ENCODE measurements at regions not wholly inside any gene's neighbourhood (a gene's known extent, or its start where the extent isn't known, plus 50 kb on each side); places are given as distances from the start of the nearest gene placed in this dataset.
"Not testable (repeated sequence)": the region's sequence is repeated elsewhere in the genome, so short reads cannot be mapped to it uniquely, and the experiment has no call there.

DNA sequence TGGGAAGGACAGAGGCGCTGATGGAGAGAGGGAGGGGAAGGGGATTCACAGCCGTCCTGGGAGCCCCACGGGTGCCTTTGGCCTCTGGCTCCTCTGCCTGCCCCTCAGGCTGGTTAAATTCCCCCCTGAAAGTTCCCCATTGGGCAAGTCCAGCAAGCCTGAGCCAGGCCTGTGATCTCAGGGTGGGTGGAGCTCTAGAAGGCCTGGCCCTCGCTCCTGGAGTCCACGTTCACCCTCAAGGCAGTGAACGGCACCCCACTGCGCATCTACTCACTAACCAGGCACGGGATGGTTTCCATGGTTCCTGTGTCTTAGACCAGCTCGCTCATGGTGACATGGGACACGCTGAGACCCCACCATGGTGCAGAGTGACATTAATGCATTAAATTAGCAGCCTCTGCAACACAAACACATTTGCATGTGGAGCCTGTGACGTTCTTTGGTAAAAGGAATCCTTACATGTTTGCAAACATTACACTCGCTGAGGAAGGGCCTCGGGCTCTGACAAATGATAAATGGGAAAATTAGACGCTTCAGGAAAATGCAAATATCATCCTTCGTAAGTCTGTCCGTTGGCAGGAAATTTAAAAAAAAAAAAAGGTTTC is 452.7 kb downstream of the PREX1 start:
- no peak for DNase-seq

- not testable (repeated sequence) for DNase-seq
Observed at GRCh38 chr20:48374031-48374907, 453.5 kb downstream of the PREX1 start.

DNA sequence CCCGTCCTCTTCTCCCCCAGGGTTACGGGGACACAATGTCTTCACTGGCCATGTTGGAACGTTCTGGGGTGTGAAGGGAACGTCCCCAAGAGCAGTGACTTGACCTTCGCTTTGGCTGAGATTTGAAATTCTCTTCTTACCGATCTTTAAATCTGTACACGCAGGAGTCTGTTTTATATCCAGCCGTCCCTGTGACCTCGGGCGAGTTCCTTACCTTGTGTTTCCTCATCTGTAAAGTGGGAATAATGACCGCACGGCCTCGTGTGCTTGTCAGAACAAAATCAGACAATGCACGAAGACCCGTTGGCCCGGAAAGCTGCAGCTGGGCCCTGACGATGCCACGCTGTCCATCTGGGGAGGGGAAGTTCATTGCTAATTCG is 454.3 kb downstream of the PREX1 start:
- no peak for DNase-seq

DNA sequence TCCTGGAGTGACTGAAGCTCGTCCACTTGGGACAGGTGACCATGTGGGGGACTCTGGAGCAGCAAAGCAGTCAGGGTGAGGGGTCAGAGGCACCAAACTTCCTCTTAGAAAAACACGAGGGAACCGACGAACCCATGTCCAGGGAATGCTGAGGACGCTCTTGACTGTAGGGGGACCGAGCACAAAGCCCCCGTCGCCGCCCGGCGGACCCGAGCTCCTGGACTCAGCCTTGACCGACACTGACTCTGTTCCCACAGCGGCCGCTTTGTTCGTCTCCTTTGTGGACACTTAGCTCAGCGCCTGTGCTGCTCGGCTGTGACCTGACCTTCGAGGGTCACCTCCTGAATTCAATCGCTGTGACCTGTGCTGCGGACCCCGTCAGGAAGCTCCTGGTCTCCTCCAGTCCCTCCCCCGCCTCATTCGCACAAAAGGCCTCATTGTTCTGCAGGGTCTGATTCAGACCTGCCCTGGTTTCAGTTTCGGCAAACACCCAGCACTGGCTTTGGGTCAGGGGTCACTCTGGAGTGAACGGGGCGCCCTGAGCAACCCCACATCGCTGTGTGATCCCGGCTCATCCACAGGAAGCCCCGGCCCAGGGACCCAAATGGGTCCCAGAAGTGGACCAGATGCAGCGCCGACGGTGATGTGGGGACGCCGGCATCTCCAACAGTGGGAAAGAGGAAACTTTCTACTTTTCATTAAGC is 454.8 kb downstream of the PREX1 start:
- DNase-seq, result not testable (repeated sequence)

- no peak for DNase-seq
Observed at GRCh38 chr20:48371211-48371610, 456.6 kb downstream of the PREX1 start.

- not testable (repeated sequence) for DNase-seq
Observed at GRCh38 chr20:48368580-48369021, 459.2 kb downstream of the PREX1 start.

GRCh38 chr20:48367541-48368358 is 460.0 kb downstream of the PREX1 start:
- not testable (repeated sequence) for DNase-seq

- DNase-seq, result no peak
Observed at GRCh38 chr20:48366230-48366629, 461.6 kb downstream of the PREX1 start.

DNA sequence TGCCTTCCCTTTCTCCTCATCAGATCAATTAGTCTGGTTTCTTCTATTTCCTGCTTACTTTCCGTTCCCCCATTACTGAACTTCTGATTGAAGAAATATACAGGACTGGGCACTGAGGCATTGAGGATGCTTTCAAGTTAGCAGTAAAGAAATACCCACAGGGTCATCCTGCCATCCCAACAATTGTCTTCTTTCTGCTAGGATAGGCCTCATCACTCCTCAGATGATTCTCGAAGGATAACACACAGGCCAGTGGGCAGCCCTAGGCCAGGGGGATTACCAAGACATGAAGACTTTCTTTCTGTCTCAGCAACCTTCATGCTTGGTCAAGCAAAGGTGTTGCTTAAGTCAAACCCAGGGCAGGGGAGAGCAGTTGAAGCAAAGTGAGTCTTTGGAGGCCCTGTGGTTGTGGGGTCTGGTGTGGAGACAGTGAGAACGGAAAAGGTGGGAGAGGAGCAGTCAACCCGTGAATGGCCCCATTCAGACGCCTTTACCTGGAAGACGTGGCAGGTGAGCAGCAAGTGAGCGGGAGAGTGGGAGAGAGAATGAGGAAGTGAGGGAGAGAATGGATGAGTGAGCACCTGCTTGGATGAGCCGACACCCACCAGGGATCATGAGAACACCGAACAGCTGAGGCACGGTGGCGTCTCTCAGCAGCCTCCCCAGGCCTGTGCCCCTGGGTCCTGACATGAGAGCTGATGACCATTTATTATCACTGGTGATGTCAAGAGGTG is 462.9 kb downstream of the PREX1 start:
- no peak for DNase-seq

DNA sequence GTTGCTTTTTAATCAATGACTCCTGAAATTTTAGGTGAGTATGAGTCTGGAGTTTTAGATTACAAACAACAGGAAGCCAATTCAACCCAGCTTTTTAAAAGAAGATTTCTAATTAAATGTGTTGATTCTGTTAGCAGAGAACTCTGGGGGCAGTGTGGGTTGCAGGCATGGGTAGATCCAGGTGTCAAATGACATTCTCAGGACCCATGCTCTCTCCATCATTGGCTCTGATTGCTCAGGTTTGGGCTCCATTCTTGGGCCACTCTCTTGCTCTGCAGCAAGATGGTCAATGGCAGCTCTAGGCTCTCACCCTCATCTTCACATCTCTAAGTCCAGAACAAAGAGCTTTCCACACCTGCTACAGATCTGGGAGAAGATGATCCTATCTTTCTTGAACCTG is 463.7 kb downstream of the PREX1 start:
- DNase-seq, result no peak

DNA sequence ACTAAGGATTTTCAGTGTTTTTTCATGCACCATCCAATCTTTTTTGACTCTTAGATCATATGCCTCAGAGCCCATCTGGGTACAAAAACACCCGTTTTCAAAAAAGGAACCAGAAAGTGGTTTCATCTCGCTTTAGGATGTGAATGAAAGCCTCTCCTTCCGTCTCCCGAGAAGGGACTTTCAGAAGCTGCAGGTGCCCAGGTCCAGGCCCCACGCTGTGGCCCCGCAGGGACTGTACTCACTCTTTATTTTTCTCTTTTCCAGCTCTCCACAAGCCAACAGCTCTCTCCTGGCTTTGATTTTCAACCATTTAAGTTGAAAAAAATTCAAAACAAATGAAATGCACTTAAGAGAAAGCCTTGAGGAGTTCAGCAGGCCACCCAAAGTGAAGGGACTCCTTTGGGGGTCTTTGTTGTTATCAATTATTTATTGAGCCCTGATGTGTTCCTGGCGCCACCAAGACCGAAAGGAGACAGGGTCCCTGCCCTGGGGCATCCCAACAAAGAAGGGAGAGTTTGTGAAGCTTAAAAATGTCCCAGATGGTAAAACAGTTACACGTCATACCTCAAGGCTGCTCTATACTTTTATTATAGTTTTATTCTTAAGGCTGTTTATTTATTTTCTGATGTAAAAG is 467.3 kb downstream of the PREX1 start:
- no peak for DNase-seq

DNA sequence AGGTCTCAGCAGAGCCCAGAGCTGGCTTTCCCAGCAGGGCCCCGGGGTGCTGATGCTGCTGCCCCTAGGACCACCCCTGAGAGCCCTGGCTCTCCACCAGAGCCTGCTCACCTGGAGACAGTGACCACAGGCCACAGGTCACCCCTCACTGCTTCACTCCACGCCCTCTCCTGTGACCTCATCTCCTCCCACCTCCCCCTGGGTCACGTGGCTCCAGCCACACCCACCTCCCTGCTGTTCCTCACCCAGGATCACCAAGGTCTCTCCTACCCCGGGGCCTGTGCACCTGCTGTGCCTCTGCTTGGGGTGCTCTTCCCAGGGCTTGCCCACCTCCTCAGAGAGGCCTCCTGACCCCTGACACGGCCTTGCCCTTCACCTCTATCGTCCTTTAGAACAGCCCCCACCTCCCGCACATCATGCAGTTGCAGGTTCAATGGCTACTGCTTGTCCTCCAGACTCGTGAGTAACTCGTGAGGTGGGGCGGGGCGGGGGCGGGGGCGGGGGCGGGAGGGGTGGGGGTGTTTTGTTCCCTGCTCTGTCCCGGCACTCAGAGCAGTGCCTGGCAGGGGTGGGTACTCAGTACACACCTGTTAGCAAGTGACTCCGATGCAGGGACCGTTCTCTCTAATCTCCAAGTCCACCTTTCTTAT is 468.0 kb downstream of the PREX1 start:
- no peak for DNase-seq

GRCh38 chr20:48359055-48359390 is 468.8 kb downstream of the PREX1 start:
- DNase-seq, result not testable (repeated sequence)

- no peak for DNase-seq
Observed at GRCh38 chr20:48358176-48359054, 469.4 kb downstream of the PREX1 start.

DNA sequence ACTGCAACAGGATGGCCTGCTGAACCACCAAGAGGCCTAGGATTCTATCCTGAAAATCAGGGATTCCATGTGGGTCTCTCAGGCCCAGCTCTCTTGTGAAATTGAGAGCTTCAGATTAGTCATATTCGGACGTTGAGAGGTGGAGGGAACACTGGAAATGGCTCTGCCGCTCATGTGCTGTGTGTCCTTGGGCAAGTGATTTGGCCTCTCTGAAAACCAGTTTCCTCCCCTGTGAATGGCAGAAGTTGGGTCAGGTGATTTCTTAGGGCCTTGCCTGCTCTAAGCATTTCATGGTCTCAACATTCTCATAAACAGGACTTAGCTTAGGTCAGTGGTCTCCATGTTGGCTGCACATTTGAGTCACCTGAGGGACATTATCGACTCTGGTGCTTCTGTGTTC is 470.1 kb downstream of the PREX1 start:
- no peak for DNase-seq

- DNase-seq, result no peak
Observed at GRCh38 chr20:48354903-48355302, 472.9 kb downstream of the PREX1 start.

GRCh38 chr20:48354320-48354876 is 473.4 kb downstream of the PREX1 start:
- DNase-seq, result no peak

DNA sequence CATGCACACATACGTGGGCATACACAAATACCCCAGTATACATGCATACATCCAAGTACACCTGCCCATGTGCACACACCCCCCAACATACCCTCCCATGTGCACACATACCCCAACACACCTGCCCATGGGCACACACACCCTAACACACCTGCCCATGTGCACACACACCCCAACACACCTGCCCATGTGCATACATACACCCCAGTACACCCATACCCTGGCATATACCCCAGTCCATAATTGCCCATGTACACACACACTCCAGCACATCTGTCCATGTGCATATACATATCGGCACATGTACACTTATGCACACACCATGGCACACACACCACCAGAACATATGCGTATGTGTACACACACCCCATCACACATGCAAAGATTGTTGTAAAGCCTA is 475.2 kb downstream of the PREX1 start:
- DNase-seq, result no peak

- no peak for DNase-seq
Observed at GRCh38 chr20:48352042-48352441, 475.8 kb downstream of the PREX1 start.
